A172 (cell line): ENCODE measurements at regions not wholly inside any gene's neighbourhood (a gene's known extent, or its start where the extent isn't known, plus 50 kb on each side); places are given as distances from the start of the nearest gene placed in this dataset.

Experiments used
- DNase-seq: peaks from one replicate; pipeline ENCODE4 v3.0.0-alpha.2; 2015; ENCODE audit warnings: low spot score

DNA sequence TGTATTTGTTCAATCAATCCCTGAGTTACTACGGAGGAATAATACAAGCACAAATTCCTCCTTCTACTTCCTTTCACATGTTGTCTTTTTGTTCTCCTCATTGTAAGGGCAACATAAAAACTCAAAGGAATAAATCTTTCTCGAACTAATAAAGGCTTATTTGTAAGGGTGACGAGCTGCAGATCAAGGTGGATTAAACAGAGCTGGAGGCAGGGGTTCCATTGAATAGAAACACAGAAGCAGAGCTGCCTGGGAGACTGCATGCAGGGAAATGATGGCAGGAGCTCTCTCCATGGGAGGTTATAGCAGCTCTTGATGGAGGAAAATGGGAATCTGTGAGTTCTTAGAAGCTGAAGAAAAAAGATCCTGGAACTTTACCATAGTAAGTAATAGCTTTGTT lies 160.2 kb downstream of the CYYR1 start:
- no peak for DNase-seq

DNA sequence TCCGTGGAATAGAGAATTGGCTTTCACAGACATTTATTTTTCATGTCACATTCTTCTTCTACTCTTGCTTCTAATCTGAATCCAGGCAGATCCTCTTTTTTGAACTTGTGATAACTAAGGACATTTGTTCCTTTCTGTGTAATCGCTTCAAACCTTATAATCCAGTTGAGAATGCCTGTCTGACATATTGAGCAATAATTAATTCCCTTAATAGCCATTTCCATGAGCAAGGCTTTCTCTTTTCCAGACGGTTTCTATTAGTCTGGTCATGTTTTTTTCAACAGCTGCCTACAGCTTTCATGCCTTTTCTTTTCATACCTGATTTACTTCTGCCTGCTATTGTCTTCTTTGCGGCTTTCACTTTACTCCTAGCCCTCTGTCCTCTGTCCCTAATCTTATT lies 163.4 kb downstream of the CYYR1 start:
- DNase-seq, result no peak

DNA sequence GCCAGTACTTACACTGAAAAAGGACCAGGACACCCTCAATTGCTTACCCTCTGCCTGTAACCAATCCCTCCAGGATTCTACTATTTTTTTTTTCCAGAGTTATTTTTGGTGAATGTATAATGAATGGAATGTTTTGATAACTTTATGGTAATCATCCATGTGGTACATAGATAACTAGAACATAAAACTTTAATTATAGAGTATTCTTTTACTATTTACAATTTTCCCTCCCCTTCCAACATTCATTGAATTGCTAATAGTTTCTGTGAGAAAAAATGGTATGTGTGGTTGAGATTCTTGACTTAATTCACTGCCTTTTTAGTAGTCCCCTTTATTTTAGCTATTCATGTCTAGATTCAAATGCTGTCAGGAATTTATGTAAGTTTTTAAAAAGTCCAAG lies 164.6 kb downstream of the CYYR1 start:
- no peak for DNase-seq

DNA sequence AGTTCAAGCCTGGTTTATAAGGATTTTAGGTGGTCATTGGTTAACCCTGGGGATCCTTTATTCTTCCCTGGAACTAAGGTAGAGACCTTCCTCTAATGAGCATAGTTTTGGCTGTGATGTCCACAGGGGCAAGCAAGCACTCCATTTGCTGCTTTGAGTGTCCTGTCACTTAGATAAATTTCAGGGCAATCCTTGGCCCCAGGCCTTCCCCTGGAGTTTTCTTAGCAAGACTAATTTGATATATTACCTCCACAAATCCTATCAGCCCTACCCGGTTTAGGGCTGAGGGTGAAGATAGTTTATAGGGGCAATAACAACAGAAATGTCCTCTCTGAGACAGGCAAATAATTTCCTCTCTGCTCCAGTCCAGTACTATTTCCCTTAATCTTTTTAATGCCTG lies 166.6 kb downstream of the CYYR1 start:
- DNase-seq, result no peak

DNA sequence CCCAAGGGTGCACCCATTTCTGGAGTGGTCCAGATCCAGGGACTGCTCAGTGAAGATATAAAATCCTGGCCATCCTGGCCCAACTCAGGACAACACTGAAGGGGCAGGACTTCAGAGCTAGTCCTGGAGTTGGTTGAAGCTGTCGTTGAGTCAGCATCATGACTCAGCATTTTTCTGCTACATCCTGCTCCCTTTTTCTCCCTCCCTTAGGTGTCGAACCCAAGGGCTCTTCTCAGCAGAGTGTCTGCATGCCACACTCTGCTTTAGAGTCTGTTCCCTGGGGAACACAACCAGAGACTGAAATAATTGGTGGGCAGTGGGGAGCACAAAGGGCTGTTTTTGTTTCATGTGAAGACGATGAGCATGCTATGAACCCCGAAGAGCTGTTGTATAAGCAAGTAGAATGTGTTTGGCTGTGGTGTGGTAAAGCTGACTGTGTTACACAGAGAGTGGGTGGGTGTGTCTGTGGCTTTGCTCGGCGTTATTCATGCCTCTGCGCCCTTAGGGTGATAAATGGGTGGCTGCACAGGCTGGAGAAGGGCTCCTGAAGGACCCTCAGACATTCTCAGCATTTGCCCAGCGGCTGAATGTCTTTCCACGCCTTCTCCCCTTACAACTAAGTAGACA lies 167.2 kb downstream of the CYYR1 start:
- DNase-seq, result peak; percentile 93

DNA sequence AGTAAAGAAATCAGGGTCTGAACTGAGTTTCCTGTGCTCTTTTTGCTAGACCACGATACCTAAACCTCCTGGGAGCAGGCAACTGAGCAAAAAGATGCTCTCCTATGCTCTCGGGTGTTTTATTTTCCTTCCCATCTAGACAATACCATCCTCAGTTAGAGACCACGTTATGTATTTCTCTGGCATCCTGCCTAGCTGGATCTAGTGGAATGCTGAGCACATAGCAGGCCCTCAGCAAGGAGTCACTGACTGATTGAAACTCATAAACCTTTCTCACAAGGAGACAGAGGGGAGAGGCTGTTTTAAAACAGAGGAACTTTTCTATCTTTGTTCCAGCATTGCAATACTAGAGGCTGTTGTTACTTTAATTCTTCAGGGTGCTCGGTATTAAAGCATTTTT lies 168.0 kb downstream of the CYYR1 start:
- DNase-seq, result peak; percentile 35

DNA sequence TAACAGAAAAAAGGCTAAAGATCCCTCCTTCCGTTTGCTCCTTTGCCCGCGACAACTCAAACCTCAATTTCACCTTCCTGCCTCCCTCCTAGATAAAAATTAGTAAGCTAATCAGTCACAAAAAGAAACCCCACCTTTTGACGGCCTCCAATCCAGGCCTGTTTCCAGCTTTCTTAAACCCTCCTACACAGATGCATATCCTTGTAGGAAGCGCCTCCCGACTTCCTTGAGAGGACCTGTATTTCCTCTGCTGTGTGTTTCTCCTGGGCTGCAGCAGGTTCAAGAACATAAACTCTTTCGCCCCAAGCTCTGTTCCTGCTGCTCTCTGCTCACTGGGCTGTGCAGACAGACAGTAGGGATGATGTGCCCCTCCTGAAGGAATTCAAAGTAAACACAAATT lies 168.8 kb downstream of the CYYR1 start:
- no peak for DNase-seq

DNA sequence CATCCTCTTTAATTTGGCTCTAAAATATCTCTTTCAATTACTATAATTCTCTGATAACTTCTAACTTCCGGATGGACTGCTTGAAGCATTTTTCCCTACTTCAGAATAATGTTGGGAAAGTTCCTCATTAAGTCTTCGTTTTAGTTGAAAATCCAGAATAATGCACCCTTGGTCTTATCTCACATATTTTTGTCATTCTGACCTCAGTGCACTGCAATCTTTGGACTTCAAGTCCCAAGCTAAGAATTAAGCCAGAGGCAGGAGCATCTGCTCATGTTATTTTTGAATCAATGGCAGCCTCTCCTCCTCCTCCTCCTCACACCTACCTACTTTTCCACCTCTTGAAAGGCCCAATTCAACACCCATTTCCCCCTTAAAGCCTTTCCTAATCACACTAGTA lies 169.8 kb downstream of the CYYR1 start:
- DNase-seq, result no peak

DNA sequence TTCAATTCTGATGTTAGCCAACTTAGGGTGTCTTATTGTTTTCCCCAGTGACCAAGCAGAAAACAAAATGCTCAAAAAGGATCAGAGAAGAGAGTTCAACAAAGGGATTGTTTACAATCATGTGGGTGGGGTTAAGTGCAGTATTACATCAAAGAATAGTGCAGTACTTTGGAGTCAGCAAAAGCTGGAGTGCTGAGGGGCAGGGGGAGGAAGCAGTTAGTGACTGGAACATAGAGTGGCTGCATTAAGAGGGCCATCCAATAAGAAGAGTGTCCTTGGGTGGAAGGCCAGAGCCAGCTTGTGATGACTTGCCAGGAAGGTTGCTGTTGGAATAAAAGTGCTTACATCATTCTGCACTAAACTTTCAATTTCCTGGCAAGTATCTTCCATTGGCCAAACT lies 175.5 kb downstream of the CYYR1 start:
- DNase-seq, result no peak

DNA sequence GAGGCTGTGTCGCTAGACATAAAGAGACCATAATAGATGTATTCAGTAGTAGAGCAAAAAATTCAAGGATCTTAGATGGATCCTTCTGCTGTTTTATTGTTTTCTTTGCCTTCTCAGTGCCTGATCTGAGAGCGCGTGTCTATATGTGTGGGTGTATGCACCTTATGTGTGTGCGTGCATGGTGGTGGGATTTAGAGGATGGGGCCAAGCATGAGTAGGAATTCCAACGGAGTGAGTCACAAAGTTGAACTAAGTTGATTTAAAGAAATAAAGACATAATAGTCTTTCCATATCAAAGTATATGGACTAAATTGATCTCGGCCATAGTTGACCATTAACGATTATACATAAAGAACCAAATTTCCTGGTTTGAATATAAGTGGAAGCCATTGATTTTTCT lies 178.7 kb downstream of the CYYR1 start:
- no peak for DNase-seq

DNA sequence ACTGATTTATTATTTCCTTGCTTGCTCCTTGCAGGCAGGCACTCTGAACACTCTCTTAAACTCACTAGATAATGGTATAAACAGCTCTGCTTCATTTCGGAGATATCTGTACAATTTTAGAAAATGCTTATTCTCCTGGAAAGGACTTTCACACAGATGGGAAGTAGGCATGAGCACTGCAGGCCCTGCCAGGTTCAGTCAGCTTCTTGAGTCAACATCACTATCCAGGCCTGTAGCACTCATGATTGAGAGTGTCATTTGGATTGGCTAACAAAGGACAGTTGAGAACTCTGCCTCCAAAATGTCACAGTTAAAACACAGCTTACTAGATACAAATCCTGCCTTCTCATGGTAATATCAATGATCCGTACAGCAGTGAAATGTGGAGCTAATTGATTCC lies 181.9 kb downstream of the CYYR1 start:
- DNase-seq, result no peak

DNA sequence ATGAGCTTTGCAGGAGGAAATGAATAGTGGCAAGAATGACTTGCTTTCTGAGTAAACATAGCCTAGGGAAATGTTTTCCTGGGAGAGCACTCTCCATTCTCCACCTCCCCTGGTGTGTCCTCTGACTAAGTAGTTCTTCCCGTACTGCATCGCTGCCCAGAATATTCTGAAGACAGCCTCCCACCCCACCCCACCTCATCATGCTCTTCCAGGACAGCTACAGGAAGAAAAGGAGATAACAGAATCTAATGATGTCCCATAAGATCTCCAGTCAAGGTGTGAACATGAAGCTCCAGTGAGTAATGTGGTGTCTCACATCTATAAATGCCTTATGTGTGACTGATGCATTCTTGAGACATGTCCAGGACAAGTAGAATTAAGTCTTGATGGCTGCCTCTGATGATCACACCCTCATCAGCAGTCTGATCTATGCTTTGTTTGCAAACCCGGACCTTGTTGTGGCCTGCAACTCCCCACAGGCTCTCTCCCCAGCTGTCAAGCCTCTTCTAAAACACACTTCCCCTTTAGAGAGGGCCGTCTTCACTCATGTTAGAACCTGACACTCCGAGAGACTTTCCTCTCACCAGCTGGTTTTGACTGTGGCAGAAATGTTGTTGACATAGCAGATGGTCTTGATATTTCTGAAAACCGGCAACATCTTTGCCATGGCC lies 183.0 kb downstream of the CYYR1 start:
- DNase-seq, result peak; percentile 90

DNA sequence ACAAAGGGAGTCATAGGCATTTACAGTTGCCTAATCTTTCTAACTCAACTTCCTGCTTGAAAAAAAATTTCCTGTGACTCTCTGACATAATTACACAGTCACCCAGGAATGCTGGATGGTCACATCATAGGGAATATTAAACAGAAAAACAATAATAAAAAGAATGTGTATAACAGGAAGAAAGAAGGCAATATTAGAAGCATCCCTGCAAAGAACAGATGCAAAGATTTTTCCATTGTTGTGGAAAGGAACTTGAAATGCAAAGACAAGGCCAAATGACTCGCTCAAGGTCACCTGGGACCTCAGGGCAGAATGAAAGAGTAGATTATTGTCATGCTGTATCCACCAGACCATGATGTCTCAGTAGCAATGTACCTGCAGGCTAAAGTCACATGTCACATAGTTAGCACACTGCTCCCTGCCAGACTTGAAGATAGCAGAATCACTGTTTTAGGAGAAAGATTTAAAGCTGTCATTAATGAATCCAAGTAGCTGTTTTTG lies 184.3 kb downstream of the CYYR1 start:
- DNase-seq, result peak; percentile 81

DNA sequence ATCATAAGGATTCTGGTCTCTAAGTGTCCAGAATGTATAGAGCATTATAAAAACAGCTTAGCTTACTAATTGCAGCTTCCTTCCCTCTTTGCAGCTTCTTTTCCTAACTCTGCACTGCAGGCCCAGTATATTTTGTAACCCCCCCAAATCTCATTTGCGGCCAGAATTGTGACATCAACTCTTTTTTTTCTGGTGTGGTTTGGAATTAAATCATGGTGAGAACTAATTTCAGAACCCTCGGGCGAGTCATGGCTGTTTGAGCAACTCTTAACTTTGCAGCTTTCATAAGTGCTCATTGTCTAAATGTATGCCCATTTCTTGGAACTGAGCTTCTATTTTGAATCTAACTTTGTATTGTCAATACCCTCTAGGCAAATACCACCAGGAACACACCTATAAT lies 187.4 kb downstream of the CYYR1 start:
- no peak for DNase-seq

DNA sequence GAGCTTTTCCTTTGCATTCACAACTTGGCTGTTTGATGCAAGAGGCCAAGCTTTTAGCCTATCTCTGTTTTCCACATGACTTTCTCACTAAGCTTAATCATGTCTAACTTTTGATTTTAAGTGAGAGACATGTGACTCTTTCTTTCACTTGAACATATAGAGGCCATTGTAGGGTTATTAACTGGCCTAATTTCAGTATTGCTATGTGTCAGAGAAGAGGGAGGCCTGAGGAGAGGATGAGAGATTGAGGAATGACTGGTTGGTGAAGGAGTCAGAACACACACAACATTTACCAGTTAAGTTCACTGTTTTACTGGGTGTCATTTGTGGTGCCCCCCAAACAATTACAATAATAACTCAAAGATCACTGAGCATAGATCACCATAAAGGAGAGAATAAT lies 193.5 kb downstream of the CYYR1 start:
- DNase-seq, result no peak

DNA sequence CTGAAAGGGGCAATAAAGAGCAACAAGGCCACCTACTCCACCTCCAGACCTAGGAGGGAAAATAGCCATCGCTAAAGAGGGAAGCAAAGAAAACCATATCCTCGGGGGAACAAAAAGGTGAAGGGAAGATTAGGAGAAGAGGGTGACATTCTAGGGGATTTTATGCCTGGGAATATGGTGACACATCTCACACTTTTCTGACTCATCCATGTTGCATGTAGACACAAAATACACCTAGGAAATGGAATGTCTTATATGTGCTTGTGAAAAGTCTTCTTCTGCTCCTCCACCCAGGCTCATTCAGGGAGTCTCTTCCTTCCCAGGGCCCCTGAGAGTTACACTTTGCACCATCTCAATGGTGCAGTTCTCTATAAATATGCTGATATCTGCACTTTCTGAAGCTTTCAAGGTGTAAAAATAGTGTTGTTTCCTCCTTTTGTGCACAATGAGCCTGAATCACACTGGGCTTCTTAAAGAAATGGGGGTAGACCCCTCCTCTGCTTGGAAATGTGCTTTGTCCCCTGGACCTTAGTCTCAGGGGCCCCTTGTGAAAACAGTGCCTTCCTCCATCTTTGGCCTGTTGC lies 195.9 kb downstream of the CYYR1 start:
- no peak for DNase-seq

DNA sequence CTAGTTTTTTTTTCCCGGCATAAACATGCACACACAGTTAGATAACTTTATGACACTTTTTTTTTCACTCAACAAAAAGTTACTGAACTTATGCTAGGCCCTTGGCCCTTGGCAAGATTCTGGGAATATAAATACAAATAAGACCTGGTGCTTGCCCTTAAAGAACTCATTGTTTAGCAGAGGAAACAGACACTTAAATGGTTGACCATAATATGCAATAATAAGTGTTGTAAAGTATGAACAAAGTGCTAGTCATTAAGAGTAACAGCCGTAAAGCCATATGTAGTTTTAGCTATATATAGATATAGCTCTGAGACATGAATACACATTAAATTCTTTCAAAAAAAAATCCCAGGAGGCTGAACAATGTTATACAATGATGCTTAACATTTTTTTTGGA lies 198.3 kb downstream of the CYYR1 start:
- DNase-seq, result no peak

DNA sequence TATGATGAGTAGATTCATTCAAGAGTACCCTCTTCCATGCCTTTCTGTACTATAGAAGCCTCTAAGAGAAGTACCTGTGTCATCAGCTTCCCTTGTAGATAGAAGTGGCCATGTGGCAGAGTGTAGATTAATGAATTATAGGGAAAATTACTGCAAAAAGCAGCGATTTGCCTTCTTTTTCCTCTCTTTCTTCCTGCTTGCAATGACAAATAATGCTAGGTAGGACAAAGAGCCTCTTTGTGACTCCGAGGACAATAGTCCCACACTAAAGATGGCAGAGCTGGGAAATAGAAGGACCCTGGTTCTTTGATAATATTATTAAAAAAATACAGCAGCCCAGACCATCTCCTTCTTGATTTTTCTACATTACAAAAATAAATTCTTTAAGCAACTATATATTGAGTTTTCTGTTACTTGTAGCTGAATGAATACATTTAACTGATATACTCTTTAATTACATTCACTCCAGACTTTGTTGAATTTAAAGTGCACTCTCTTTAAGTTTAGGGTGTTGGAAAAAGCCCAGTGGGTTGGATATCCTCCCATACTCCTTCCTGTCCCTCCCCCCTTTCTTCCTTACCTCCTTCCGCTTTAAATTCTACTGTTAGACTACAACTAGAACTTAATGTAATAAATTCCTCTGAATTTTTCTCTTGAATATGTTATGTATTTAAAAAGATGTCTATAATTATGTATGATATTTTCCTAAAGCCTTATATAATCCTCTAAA lies 198.2 kb upstream of the APP start:
- no peak for DNase-seq

DNA sequence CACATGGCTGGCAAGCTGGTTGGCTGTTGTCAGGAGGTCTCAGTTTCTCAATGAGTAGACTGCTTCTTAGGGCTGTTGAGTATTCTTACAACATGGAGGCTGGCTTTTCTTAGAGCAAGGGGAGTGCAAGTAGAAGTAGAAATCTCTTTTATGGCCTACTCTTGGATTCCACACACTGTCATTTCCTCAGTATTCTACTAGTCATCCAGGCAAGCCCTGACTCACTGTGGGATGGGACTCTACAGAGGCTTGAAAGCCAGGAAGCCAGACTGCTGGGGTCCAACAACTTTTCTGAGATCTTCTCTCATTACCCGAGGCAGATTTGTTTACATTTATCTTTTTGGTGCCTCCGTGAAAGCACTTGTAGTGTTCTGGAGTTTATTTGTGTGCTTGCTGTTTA lies 196.2 kb upstream of the APP start:
- peak; percentile 23 for DNase-seq

DNA sequence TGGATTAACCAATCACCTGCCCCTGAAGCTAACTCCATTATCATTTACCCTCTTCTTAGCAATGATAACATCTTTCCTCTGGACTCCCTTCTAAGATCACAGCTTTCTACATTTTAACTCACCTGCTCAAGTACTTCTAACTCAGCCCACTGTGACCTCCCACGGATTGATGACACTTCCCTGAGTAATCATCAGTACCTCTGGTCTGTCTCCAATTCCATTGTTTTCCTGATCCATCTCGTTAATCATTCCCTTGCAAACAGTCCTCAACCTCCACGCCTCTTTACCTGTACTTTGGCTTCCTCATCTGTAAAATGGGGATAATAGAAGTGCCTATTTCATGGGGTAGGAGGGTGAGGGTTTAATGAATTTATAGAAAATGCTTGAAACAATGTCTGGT lies 195.3 kb upstream of the APP start:
- DNase-seq, result no peak

DNA sequence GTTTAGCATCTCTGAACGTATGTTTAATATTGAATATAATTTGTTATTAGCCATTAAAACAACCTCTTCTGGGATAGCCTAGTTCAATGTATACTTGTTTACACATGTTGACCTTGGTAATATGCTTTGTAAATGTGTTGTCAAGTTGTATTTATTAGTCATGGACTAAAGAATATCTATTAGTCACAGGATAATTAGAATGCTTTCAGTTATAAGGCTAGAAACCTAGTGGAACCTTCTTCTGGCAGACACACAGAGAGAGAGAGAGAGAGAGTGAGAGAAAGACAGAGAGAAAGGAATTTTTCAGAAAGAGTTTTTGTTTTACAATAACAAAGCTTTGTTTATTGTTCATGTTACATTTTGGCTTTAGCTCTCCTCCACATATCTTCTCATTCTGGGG lies 181.1 kb upstream of the APP start:
- no peak for DNase-seq

DNA sequence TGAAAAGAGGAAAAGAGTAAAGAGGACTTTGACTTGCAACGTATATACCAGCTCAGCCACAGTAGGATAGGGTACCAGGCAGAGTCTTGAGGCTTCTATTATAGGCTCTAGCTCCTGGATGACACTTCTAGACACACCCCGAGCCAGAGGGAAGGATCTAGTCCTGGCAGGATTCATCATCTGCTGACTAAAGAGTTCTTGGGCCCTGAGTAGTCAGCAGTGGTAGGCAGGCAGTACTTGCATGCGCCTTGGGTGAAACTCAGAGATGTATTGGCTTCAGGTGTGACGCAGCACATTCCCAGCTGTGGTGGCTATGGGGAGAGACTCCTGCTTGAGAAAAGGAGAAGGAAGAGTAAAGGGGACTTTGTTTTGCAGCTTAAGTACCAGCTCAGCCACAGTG lies 162.3 kb upstream of the APP start:
- DNase-seq, result no peak
